Stimulated activated CD8-positive, alpha-beta memory T cell treated with anti-CD3 and anti-CD28 coated beads, Interleukin-15, amount 100 ng/mL, for 48 hours (primary cell): ENCODE measurements at regions not wholly inside any gene's neighbourhood (a gene's known extent, or its start where the extent isn't known, plus 50 kb on each side); places are given as distances from the start of the nearest gene placed in this dataset.
"Not testable (repeated sequence)": the region's sequence is repeated elsewhere in the genome, so short reads cannot be mapped to it uniquely, and the experiment has no call there.

Experiments used
- DNase-seq, 2 donors: peaks; one replicate each; pipeline ENCODE4 v3.0.0-alpha.2; 2020; ENCODE audit warnings: low read depth in 2 of 2

GRCh38 chr7:69301253-69301652 is 297.0 kb upstream of the AUTS2 start:
- DNase-seq: no peak

GRCh38 chr7:69309601-69310000 is 288.7 kb upstream of the AUTS2 start:
- DNase-seq: no peak

- no peak for DNase-seq
These were observed 286.8 kb upstream of the AUTS2 start for GRCh38 chr7:69311489-69311888.

- not testable (repeated sequence) for DNase-seq
These were observed 284.4 kb upstream of the AUTS2 start for GRCh38 chr7:69313852-69314251.

- no peak for DNase-seq
These were observed 279.5 kb upstream of the AUTS2 start for GRCh38 chr7:69318794-69319193.

- DNase-seq: no peak
These were observed 269.8 kb upstream of the AUTS2 start for GRCh38 chr7:69328516-69328915.

- no peak for DNase-seq
These were observed 263.6 kb upstream of the AUTS2 start for GRCh38 chr7:69334701-69335100.

- no peak for DNase-seq
These were observed 262.9 kb upstream of the AUTS2 start for GRCh38 chr7:69335331-69335730.

- no peak for DNase-seq
These were observed 261.3 kb upstream of the AUTS2 start for GRCh38 chr7:69336976-69337375.

GRCh38 chr7:69338144-69338543 is 260.1 kb upstream of the AUTS2 start:
- DNase-seq: no peak

GRCh38 chr7:69341288-69341687 is 257.0 kb upstream of the AUTS2 start:
- DNase-seq: no peak

GRCh38 chr7:69342154-69342884 is 256.0 kb upstream of the AUTS2 start:
- no peak for DNase-seq

GRCh38 chr7:69349291-69349690 is 249.0 kb upstream of the AUTS2 start:
- no peak for DNase-seq

- DNase-seq: no peak
These were observed 240.0 kb upstream of the AUTS2 start for GRCh38 chr7:69358163-69358821.

- no peak for DNase-seq
These were observed 239.1 kb upstream of the AUTS2 start for GRCh38 chr7:69359003-69359700.

- DNase-seq: no peak
These were observed 237.4 kb upstream of the AUTS2 start for GRCh38 chr7:69360913-69361312.

GRCh38 chr7:69363136-69363535 is 235.1 kb upstream of the AUTS2 start:
- no peak for DNase-seq

- DNase-seq: no peak
These were observed 233.2 kb upstream of the AUTS2 start for GRCh38 chr7:69364813-69365643.

- no peak for DNase-seq
These were observed 232.6 kb upstream of the AUTS2 start for GRCh38 chr7:69365651-69366192.

GRCh38 chr7:69367780-69368179 is 230.5 kb upstream of the AUTS2 start:
- DNase-seq: no peak

GRCh38 chr7:69373171-69374043 is 224.9 kb upstream of the AUTS2 start:
- DNase-seq: no peak
